GM18499 (cell line): ENCODE measurements at regions not wholly inside any gene's neighbourhood (a gene's known extent, or its start where the extent isn't known, plus 50 kb on each side); places are given as distances from the start of the nearest gene placed in this dataset.
"Not testable (repeated sequence)": the region's sequence is repeated elsewhere in the genome, so short reads cannot be mapped to it uniquely, and the experiment has no call there.

ENCODE experiments used
- ATAC-seq: cut with Tn5 transposase; IDR thresholded peaks from one replicate; pipeline ENCODE4 v1.9.1; 2021; ENCODE audit warnings: moderate number of reproducible peaks; ENCODE audit not compliant: insufficient read depth, unreplicated experiment

DNA sequence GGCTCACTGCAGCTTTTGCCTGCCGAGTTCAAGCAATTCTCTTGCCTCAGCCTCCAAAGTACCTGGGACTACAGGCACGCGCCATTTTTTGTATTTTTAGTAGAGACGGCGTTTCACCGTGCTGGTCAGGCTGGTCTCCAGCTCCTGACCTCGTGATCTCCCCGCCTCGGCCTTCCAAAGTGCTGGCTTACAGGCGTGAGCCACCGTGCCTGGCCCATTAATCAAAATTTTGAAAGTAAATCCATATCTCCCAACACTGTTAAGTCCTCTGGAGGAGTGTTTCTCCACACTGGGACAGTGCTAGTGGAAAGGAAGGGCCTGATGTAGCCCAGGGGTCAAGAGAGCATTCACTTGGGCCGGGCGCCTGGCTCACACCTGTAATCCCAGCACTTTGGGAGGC is 644.6 kb downstream of the SH2D4B start:
- ATAC-seq = no peak

DNA sequence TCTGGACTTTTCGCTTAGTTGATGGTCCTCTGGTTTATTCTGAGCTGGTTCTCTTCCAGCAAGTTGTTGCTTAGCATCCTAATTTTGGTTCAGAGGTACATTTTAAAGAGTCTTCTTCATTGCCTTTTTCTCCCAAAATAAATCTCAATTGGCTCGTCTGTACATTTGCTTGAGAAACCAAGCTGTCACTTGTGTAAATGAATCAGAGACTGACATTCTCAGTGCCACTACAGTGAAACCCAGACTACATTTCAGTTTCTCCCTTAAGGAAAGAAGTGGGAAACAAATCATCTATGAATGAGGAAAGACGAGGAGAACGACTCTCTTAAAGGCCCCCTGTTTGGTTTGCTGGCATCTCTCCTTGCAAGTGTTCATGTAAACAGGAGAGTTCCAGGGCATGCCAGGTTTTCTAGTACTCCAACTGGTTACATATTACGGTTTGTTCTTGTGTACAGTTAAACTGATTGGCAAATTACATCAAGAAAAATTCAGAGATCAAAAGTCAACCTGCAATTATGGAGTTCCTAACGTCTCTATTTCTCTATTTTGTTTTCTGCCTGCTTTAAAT is 654.6 kb downstream of the SH2D4B start:
- ATAC-seq = no peak

DNA sequence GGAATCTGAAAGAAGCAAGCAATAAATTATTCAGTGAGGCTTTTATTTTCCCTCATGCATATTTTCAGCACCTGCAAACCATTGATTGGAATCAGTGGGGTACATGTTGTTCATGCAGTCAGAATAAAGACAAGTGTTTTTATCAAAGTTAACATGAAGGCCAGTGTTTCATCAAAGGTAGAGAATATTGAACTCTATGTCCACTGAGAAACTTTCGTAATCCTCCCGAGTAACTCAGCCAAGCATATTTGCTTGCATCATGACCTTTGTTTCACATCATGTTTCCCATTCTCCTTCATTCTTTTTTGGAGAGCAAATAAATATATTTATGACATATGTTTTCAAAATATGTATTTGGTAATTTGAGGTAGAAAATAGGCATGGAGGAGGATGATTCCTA is 663.1 kb downstream of the SH2D4B start:
- ATAC-seq = no peak

DNA sequence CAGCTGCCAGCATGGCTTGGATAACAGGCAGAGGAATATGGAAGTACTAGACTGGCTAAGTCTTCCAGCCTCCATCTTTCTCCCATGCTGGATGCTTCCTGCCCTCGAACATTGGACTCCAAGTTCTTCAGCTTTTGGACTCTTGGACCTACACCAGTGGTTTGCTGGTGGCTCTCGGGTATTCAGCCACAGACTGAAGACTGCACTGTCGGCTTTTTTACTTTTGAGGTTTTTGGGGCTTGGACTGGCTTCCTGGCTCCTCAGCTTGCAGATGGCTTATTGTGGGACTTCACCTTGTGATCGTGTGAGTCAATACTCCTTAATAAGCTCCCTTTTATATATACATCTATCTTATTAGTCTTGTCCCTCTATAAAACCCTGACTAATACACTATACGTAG is 667.6 kb upstream of the NRG3 start:
- ATAC-seq = not testable (repeated sequence)

DNA sequence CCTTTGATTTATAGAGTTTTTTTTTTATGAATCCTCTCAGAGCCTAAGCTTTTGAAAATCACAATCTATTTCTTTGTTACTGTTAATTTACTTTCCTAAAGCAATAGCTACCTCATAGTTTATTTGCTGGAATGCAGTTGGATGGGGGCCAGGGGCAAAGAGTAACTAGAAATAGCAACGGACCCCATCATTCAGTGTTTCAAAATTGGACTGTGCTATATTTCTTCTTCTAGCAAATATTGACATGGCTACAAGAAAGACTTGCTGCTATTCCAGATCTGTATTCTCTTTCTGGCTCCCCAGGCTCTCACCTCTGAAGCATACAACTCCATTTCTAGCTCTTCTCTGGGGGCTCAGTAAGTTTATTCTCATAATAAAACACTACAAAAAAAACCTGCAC is 661.6 kb upstream of the NRG3 start:
- ATAC-seq = no peak

DNA sequence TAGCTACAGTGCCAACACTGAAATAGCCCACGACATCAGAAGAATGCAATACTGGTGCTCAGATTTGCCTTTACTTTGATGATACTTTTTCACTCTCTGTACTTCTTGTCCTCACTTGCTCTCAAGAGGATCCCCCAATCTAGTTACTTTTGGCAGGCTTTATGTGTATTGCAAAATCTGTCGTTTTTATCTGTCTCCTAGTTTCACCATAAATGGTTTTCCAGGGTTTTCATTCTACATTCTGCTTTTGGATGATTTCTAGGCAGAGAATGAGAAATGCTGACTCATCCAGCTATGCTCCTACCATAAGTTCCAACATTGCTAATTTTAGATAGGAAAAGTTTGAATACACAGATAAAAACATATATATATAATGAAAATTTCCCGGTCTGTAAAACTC is 659.5 kb upstream of the NRG3 start:
- no peak for ATAC-seq

DNA sequence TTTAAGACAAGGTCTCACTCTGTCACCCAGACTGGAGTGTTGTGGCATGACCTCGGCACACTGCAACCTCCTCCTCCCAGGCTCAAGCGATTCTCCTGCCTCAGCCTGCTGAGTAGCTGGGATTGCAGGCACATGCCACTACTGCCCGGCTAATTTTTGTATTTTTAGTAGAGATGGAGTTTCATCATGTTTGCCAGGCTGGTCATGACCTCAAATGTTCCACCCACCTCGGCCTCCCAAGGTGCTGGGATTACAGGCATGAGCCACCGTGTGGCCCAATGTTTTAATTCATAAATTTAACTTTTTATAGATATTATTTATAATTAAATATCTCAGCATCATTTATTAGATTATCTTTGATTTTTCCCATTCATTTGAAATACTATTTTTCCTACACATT is 658.0 kb upstream of the NRG3 start:
- ATAC-seq = no peak

DNA sequence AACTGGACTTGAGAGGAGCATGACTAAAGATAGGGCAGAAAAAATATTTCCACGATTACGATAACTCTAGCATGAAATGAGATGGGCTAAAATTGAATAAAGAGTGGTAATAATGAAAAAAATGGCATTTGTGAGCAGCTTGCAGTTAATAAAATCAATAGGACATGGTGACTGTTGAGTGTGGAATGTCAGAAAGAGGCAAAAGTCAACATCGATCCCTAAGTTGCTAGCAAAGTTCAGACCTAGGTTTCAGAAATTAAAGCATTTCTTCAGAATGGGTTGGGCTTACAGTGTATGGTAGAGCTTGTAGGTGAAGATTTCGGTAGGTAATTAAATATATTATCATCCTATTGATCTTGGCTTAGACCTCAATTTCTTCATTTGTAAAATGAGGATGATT is 656.7 kb upstream of the NRG3 start:
- no peak for ATAC-seq

DNA sequence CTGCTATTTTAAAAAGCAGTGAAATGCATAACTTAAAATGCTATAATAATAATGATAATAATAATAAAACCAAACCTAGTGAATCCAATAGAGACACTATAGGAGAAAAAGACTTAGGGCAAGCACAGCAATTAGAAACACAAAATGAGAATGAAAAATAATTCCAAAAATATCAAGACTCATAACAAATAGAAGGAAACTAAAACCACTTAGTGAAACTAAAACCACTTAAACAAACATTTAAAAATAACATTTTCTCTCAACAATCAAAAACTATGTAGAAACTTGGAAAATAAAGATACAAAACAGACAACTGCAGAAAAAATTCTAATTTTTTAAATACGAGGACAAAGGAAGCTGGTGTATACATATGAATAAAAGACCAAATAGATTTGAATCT is 655.2 kb upstream of the NRG3 start:
- no peak for ATAC-seq

DNA sequence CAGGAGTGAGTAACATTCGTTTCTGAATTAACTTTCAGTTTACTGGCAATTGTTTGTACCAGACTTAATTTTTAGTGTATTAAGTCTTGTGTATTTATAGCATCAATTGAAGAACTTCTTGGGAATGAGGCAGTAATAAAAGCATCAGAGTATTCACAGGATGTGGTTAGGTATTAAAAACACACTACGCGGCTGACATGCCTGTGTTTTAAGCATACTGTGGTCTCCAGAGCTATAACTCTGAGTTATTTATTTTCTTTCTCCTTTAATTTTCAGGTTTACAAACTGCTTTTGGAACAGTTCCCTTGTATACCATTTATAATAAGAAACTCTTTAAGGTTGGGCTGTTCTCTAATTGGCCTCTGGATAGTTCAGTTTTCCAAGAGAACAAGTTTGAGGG is 626.1 kb upstream of the NRG3 start:
- ATAC-seq = no peak

DNA sequence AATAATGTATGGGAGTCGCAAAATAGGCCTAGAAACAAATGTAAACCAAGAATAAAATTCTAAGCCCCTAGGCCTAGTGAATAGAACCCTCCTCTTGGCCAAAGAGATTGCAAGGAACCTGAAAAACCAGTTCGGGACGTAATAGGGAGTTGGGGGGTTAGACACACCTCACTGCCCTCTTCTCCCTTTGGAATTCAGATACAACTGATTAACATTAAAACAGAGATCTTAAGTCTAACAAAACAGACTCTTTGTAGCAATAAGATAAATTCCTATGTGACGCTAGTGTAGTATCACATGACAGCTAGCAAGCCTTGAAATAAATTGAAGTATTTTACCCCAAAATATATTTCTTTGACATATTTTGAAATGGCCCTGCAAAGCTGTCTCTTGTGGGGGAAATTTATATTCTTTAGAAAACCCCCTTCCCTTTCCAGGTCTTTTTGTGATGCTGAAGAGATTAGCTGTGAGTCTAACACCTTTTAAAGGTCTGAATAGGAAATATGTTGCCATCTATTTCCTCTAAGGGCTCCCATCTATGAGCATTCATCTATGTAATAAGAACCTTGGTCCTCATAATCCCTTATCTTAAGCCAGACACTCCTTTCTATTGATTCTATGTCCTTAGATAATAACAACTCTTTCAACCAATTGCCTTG is 623.4 kb upstream of the NRG3 start:
- no peak for ATAC-seq

DNA sequence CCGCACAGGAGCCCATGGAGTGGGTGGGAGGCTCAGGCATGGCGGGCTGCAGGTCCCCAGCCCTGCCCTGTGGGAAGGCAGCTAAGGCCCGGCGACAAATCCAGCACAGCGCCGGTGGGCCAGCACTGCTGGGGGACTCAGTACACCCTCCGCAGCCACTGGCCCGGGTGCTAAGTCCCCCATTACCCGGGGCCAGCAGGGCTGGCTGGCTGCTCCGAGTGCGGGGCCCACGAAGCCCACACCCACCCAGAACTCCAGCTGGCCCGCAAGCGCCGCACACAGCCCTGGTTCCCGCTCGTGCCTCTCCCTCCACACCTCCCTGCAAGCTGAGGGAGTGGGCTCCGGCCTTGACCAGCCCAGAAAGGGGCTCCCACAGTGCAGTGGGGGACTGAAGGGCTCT is 610.0 kb upstream of the NRG3 start:
- ATAC-seq = not testable (repeated sequence)

DNA sequence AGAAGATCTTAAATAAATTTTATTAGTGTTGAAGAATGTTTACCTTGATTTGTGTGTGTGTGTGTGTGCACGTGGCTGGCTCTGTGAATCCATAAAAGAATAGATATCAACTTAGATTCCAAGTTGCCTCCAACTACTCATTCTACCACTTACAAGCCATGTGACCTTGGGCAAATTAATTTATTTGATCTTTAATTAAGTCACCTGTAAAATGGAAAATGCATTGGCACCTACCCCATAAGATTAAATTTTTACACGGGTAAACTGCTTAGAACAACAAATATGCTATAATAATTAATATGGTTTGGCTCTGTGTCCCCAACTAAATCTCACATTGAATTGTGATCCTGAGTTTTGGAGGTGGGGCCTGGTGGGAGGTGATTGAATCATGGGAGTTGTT is 604.9 kb upstream of the NRG3 start:
- no peak for ATAC-seq

DNA sequence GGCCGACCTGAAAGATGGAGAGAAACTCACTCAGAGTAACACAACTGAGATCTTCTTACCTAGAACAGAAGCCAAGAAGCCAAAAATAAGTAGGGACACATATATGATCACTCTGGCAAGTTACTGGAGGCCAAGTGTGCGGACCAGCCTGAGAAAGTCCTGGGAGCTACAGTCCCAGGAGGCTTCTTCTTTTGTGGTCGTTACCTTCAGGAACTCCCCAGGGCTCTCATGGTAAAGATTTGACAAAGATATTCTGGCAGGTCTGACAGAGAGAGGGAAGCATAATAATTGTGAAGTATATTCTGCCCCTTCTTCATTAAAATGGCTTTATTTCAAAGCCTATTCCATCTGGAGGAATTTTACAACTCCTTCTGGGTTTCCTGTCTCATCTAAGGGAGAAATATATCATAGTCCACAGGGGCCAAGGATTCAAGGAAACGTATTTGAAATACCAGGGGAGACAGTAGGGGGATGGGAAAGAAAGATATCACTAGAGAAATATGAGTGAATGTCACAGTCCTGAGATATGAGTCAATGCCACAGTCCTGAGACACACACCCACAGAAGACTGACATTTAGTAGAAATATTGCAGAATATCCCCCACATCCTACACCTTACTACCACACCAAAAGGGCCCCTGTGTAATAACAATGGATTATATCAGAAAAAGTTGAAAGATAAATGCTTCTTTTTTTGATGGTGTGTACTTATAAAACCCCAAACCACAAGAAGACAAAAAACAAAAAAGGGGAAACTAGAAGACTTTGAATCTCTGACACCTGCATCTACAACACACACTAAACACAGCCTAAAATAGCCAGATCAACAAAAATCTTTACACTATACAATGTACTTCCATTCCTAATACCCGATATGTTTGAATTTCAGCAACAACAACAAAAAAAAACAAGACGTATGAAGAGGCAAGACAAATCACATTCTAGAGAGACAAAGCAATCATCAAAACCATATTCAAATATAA is 594.2 kb upstream of the NRG3 start:
- ATAC-seq = no peak

DNA sequence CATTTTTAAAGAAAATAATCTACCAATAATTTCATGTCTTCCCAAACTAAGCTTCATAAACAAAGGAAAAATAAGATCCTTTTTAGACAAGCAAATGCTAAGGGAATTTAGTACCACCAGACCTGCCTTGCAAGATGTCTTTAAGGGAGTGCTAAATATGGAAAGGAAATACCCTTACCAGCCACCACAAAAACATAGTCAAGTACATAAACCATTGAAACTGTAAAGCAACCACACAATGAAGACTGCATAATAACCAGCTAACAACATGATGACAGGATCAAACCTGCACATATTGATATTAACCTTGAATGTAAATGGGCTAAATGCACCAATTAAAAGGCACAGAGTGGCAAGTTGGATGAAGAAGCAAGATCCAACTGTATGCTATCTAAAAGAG is 586.5 kb upstream of the NRG3 start:
- ATAC-seq = no peak

DNA sequence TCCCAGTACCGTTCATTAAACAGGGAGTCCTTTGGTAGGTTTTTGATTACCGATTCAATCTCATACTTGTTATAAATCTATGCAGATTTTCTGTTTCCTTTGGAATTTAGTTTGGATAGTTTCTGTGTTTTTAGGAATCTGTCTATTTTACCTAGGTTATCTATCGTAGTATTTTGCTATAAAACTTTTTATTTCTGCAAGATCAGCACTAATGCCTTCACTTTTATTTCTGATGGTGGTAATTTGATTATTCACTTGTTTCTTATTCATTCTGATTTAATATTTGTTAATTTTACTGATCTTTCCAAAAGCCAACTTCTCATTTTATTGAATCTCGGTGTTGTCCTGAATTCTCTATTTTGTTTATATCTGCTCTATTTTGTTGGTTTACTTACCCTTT is 577.7 kb upstream of the NRG3 start:
- no peak for ATAC-seq

DNA sequence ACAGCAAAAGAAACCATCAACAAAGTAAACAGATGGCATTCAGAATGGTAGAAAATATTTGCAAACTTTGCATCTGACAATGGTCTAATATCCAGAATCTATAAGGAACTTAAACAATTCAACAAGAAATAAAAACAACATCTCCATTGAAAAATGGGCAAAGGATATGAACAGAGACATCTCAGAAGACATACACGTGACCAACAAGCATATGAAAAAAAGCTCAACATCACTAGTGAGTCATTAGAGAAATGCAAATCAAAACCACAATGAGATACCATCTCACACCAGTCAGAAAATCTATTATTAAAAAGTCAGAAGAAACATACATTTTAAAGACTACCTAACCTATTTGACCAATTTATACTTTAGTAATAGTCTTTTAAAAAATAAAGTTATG is 571.3 kb upstream of the NRG3 start:
- no peak for ATAC-seq

DNA sequence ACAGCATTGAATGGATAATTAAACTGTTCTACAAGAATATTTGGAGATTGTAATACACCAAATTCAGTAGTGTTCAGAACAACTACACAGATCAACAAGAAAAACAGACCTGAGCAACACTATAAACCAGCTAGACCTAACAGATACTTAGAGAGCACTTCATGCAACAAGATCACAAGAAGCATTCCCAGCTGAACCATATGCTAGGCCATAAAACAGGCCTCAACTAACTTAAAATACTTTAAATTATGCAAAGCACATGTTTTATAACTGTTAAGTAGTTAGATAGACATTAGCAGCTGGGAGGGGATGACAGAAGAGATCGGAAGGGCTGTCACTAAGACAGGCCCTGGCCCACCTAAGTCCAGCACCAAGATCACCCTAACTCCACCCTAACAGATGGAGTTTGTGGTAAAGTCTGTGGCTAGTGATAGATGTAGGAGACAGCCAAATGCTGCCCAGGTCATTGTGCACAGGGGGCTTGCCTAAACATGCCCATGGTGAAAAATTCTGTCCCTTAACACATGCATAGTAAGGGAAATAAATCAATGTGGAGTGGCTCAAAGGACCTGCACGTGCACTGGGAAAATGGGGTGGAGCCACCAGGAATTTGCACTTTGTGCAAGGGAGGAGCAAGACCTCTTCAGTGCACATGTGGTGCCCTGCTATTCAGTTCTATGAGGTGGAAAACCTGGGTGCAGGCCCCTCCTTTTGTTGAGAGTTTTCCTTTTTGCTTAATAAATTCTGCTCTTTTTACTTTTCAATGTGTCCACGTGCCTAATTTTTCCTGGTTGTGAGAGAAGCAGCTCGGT is 567.8 kb upstream of the NRG3 start:
- no peak for ATAC-seq

DNA sequence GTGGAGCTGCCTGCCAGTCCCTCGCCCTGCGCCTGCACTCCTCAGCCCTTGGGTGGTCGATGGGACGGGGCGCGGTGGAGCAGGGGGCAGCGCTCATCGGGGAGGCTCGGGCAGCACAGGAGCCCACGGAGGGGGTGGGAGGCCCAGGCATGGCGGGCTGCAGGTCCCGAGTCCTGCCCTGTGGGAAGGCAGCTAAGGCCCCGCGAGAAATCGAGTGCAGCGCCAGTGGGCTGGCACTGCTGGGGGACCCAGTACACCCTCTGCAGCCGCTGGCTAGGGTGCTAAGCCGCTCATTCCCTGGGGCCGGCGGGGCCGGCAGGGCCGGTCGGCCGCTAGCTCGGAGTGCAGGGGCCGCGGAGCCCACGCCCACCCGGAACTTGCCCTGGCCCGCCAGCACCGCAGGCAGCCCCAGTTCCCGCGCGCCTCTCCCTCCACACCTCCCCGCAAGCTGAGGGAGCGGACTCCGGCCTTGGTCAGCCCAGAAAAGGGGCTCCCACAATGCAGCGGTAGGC is 565.9 kb upstream of the NRG3 start:
- no peak for ATAC-seq

DNA sequence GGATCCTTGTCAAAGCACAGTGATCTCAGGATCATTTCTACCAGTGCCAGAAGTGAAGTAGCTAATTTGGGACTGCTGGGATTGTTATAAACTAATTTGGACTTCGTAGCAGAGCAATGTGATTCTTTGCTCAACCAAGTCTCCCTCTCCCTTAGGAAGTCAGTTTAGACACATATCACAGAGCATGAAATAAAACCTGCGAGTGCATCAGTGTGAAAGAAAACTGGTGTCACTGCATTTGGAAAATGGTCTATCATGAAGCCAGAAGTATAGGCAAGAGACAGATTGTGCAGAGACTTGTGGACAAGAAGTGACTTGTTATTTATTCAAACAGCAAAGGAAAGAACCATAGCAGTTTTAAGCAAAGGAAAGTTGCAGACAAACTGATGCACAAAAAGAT is 560.5 kb upstream of the NRG3 start:
- ATAC-seq = no peak
